Large intestine (tissue), 3 donors: ENCODE measurements at regions not wholly inside any gene's neighbourhood (a gene's known extent, or its start where the extent isn't known, plus 50 kb on each side); places are given as distances from the start of the nearest gene placed in this dataset.

Source experiments
- DNase-seq, 2 donors: peaks; one replicate each; pipeline versions ENCODE4 v3.0.0 to v3.0.0-alpha.2; 2013
- H3K27ac ChIP-seq: one replicate; pipeline ENCODE4 v1.5.1; 2013; ENCODE audit warnings: low read length
- H3K27me3 ChIP-seq: 2 replicates; pipeline ENCODE4 v1.6.1; 2013; ENCODE audit warnings: low read length; ENCODE audit not compliant: control insufficient read depth, insufficient read depth
- H3K36me3 ChIP-seq: 2 replicates; pipeline ENCODE4 v1.6.1; 2013; ENCODE audit warnings: low read length; ENCODE audit not compliant: control insufficient read depth, insufficient read depth
- H3K4me1 ChIP-seq: one replicate; pipeline ENCODE4 v1.6.1; 2013; ENCODE audit warnings: low read length; ENCODE audit not compliant: control insufficient read depth, insufficient read depth
- H3K4me3 ChIP-seq: one replicate; pipeline ENCODE4 v1.5.1; 2013; ENCODE audit warnings: low read length
- H3K9me3 ChIP-seq: one replicate; pipeline ENCODE4 v1.6.1; 2013; ENCODE audit warnings: mild to moderate bottlenecking, low read depth, low read length, moderate library complexity; ENCODE audit not compliant: control insufficient read depth
- WGBS: methylation state at CpG from one replicate; pipeline ENCODE4 v1.1.5; 2013; ENCODE audit warnings: low lambda C conversion rate; ENCODE audit not compliant: insufficient coverage; 5-methylcytosine and 5-hydroxymethylcytosine counted together

DNA sequence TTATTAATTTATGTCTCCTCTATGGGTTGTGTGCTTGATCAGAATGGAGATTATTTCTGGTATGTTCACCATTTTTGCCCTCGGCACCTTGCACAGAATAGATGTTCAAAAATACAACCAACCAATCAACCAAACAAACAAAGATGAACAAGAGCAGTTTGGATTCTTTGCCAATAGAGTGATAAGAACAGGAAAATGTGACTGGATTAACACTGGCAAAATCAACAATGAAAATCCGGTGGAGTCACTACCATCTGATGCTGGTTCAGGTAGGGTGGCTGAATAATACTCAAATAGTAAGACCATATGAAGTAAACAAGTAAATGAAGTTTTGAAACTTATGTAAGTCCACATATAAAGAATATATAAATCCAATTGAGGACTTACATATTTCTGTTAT, 685.0 kb upstream of the EPHA5 start:
- Histone ChIP-seq H3K36me3 (no peaks in the 10 kb centered on the region), H3K4me3 (no peak overlapping the region), H3K9me3 (no peaks in the 10 kb centered on the region), H3K27ac (no peak overlapping the region), H3K27me3 (no peaks in the 10 kb centered on the region), H3K4me1 (no peaks in the 10 kb centered on the region)
- DNase-seq = no peak
- whole genome bisulfite sequencing = 83% methylated on average over 2 of the region's 2 CpGs

DNA sequence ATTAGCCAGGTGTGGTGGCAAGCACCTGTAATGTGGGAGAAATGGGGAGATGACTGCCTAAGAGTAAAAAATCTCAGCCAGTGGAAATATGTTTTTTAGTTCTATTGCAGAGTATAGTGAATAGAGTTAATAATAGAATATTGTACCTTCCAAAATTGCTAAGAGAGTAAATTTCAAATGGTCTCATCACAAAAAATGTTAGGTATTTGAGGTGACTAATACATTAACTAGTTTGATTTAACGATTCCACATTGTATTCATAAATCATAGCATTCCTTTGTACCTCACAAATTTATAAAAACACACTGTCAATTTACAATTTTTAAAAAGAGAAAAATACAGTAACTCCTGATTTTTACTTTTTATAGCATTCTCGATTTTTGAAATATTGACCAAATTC, 681.5 kb upstream of the EPHA5 start:
- WGBS = 87% methylated on average over 2 of the region's 2 CpGs
- Histone ChIP-seq H3K9me3 (no peaks in the 10 kb centered on the region), H3K27ac (no peak overlapping the region), H3K36me3 (no peaks in the 10 kb centered on the region), H3K4me3 (no peak overlapping the region), H3K27me3 (no peaks in the 10 kb centered on the region), H3K4me1 (no peaks in the 10 kb centered on the region)
- no peak for DNase-seq

- no peaks in the 10 kb centered on the region for H3K27me3 ChIP-seq
- no peak for DNase-seq
- no CpG with 5 or more reads among the region's 3 CpGs for WGBS
- no peaks in the 10 kb centered on the region for H3K4me1 ChIP-seq
- H3K36me3 ChIP-seq = no peaks in the 10 kb centered on the region
- no peak overlapping the region for H3K4me3 ChIP-seq
- H3K9me3 ChIP-seq = peaks cover 3% of the 10 kb centered on the region
- no peak overlapping the region for H3K27ac ChIP-seq
Observed at GRCh38 chr4:66340286-66340893, 670.1 kb upstream of the EPHA5 start.

GRCh38 chr4:66339007-66339406, 668.7 kb upstream of the EPHA5 start:
- Histone ChIP-seq H3K36me3 (no peaks in the 10 kb centered on the region), H3K27me3 (no peaks in the 10 kb centered on the region), H3K9me3 (peaks cover 3% of the 10 kb centered on the region), H3K27ac (no peak overlapping the region), H3K4me1 (no peaks in the 10 kb centered on the region), H3K4me3 (no peak overlapping the region)
- DNase-seq = no peak
- 83% methylated on average over 1 of the region's 3 CpGs for WGBS

DNA sequence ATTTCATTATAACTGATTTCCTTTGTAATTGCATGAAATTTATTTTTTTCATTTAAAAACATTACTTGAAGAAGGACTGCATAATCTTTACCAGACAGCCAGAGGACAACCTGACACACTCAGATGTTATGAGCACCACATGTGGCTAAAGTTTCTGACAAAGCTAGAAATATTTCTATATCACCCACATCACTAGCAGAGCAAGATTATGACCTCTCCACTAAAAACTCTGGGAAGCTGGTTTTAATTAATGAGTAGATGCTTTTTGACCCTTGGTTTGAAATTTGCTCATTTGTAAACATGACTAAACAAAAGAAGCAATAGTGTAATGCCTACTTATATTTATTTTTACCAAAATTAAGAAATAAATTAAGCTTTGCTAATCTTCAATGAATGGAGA, 661.5 kb upstream of the EPHA5 start:
- DNase-seq = no peak
- Histone ChIP-seq H3K27ac (no peak overlapping the region), H3K36me3 (no peaks in the 10 kb centered on the region), H3K4me3 (no peak overlapping the region), H3K27me3 (no peaks in the 10 kb centered on the region), H3K4me1 (no peaks in the 10 kb centered on the region), H3K9me3 (peaks cover 3% of the 10 kb centered on the region)

- no peak overlapping the region for H3K27ac ChIP-seq
Observed at GRCh38 chr4:66330125-66330524, 659.8 kb upstream of the EPHA5 start.

DNA sequence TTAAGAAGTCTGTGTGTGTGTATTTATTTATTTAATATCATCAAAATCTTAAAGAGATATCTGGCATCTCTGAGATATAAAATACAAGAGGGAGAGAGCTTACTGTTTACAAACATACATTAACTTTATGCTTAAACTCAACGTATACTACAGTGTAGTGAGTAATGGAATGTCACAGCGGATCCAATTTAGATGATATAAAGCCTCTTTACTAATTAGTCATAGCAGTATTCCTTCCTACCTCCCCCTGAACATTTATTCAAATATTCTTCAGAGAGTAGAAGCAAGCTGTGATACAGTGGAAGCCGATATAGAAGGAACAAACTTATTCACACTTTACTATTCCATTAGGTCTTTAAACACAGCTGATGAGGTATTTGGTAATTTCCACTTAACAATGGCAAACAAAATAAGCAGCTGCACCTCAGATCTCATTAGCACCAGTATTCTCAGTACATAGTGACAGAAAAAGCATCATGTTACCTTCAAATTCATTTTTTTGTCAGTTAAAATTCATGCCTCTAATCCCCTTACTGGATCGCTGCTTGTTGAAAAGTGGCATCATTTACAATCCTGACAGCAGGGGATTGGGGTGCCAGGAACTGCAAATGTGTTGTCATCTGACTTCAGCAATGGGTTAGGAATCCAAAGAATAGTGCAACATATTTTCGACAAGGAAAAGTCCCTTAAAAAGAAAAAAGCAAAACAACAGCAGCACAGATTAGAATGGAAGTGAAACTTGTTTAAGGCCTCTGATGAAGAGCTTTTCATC, 658.7 kb upstream of the EPHA5 start:
- DNase-seq = no peak
- no peaks in the 10 kb centered on the region for H3K4me1 ChIP-seq
- WGBS = 65% methylated on average over 3 of the region's 5 CpGs
- H3K36me3 ChIP-seq = no peaks in the 10 kb centered on the region
- H3K27ac ChIP-seq = no peak overlapping the region
- H3K4me3 ChIP-seq = no peak overlapping the region
- no peaks in the 10 kb centered on the region for H3K27me3 ChIP-seq
- no peaks in the 10 kb centered on the region for H3K9me3 ChIP-seq

More at GRCh38 chr4:66330125-66330524, 659.8 kb upstream of the EPHA5 start:
- no peaks in the 10 kb centered on the region for H3K9me3 ChIP-seq
- H3K27me3 ChIP-seq = no peaks in the 10 kb centered on the region
- no peaks in the 10 kb centered on the region for H3K36me3 ChIP-seq
- no peak overlapping the region for H3K4me3 ChIP-seq
- no peak for DNase-seq
- no CpG with 5 or more reads among the region's 3 CpGs for WGBS
- H3K4me1 ChIP-seq = no peaks in the 10 kb centered on the region

- H3K4me1 ChIP-seq = no peaks in the 10 kb centered on the region
- H3K9me3 ChIP-seq = no peaks in the 10 kb centered on the region
- H3K27me3 ChIP-seq = no peaks in the 10 kb centered on the region
- no peak overlapping the region for H3K4me3 ChIP-seq
- no peak for DNase-seq
- no CpG with 5 or more reads among the region's 3 CpGs for WGBS
- no peaks in the 10 kb centered on the region for H3K36me3 ChIP-seq
- H3K27ac ChIP-seq = no peak overlapping the region
Observed at GRCh38 chr4:66307641-66308438, 637.6 kb upstream of the EPHA5 start.

- no peak for DNase-seq
- H3K27me3 ChIP-seq = no peaks in the 10 kb centered on the region
- no peaks in the 10 kb centered on the region for H3K9me3 ChIP-seq
- no peaks in the 10 kb centered on the region for H3K4me1 ChIP-seq
- no peak overlapping the region for H3K27ac ChIP-seq
- WGBS = 90% methylated on average over 1 of the region's 2 CpGs
- H3K4me3 ChIP-seq = no peak overlapping the region
- no peaks in the 10 kb centered on the region for H3K36me3 ChIP-seq
Observed at GRCh38 chr4:66300336-66300934, 630.1 kb upstream of the EPHA5 start.

DNA sequence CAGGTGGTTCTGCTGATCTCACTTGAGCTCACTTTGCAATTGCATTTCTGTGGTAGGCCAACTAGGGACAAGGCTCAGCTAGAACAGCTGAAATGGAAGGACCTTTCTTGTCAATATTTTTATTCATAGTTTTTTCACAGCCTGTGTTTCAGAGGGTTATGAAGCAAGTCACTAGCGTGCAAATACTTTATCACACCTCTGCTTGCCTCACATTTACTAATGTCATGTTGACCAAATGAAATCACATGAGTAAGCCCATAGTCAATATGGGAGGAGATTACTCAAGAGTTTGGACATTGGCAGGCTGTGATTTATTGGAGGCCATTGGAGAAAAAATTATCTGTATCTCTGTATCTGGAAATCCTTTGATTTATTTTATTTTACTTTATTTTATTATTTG, 628.3 kb upstream of the EPHA5 start:
- H3K4me3 ChIP-seq = no peak overlapping the region
- no peaks in the 10 kb centered on the region for H3K4me1 ChIP-seq
- no CpG with 5 or more reads among the region's 1 CpG for WGBS
- H3K27me3 ChIP-seq = no peaks in the 10 kb centered on the region
- no peak overlapping the region for H3K27ac ChIP-seq
- DNase-seq = no peak
- no peaks in the 10 kb centered on the region for H3K36me3 ChIP-seq
- no peaks in the 10 kb centered on the region for H3K9me3 ChIP-seq
